ENCODE measurements at regions not wholly inside any gene's neighbourhood (a gene's known extent, or its start where the extent isn't known, plus 50 kb on each side); places are given as distances from the start of the nearest gene placed in this dataset.

DNA sequence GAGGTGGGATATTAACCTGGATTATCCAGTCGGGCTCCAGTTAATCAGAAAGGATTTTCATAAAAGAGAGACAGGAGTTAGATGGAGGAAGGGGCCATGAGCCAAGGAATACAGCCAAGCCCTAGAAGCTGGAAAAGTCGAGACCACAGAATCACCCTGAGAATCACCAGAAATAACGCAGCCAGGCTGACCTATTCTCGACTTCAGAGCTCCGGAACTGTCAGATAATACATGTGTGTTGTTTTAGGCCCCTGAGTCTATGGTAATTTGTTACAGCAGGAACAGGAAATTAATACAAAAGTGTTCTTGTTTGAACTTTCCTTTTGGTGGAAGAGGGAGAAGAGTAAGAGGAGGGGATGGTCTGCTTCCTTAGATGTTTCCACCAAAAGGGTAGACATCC is 208.1 kb downstream of the JCAD start:
- TF ChIP-seq YY1 (IDR thresholded peaks at IDR 0.05; ENCODE audit: insufficient read depth, insufficient read length): no peak
- no peak for TF ChIP-seq SUZ12 (IDR thresholded peaks at IDR 0.05; ENCODE audit: extremely low read depth, insufficient read depth, insufficient read length)
- TF ChIP-seq ZNF274 (IDR thresholded peaks at IDR 0.05; ENCODE audit: low read depth, low read length): no peak
